Ovary (tissue), 7 donors: ENCODE measurements at regions not wholly inside any gene's neighbourhood (a gene's known extent, or its start where the extent isn't known, plus 50 kb on each side); places are given as distances from the start of the nearest gene placed in this dataset.

Experiments used
- DNase-seq, 5 donors: peaks; one replicate each; pipeline ENCODE4 v3.0.0-alpha.2; 2019 to 2020
- H3K27ac ChIP-seq, 2 donors: fragments of 200-600 bp; one replicate each; pipeline versions ENCODE4 v1.5.1 to v1.8.0; 2019 to 2022
- H3K27me3 ChIP-seq: fragments of 200-600 bp; one replicate; pipeline ENCODE4 v1.8.0; 2022
- H3K36me3 ChIP-seq: fragments of 200-600 bp; sonication (generic); one replicate; pipeline ENCODE4 v1.5.1; 2019
- H3K4me1 ChIP-seq: one replicate; pipeline ENCODE4 v1.8.1; 2013; ENCODE audit warnings: mild to moderate bottlenecking, moderate library complexity; ENCODE audit not compliant: insufficient read depth
- H3K4me3 ChIP-seq: fragments of 200-600 bp; sonication (generic); one replicate; pipeline ENCODE4 v1.5.1; 2017
- H3K9me3 ChIP-seq, 2 donors: fragments of 200-600 bp in 1 of 2; sonication (generic) in 1 of 2; one replicate each; pipeline versions ENCODE4 v1.5.1 to v1.8.1; 2013 to 2019; ENCODE audit warnings: mild to moderate bottlenecking in 1 of 2, moderate library complexity in 1 of 2
- CTCF ChIP-seq, 3 donors: fragments of 450-650 bp in 2 of 3; fragments of 200-600 bp in 1 of 3; IDR thresholded peaks; one replicate each; pipeline versions ENCODE4 v1.5.1 to v1.8.0; 2016 to 2022; ENCODE audit warnings: antibody characterized with exemption in 3 of 3, mild to moderate bottlenecking in 1 of 3
- EP300 ChIP-seq: sonication (generic); formaldehyde crosslinking; IDR thresholded peaks from one replicate; pipeline ENCODE4 v1.6.1; 2017; ENCODE audit warnings: antibody characterized with exemption
- POLR2A ChIP-seq: fragments of 450-650 bp; IDR thresholded peaks from one replicate; pipeline ENCODE4 v1.6.1; 2017; ENCODE audit warnings: antibody characterized with exemption, mild to moderate bottlenecking, moderate library complexity
- WGBS, 3 donors: extraction: QIAGEN DNeasy Blood & Tissue Kit in 1 of 3; methylation state at CpG; one replicate each; pipeline versions ENCODE4 v1.1.5 to v1.1.7; 2013 to 2017; 5-methylcytosine and 5-hydroxymethylcytosine counted together
- intact Hi-C, 4 donors: fragments of 100-400 bp; cut with DNase I; formaldehyde crosslinking; loops; one replicate each; pipeline versions ENCODE4 v1.11.0 to v1.15.1; 2022 to 2023
- donor health status: DM: no; HTN: no; CAD: no; lungs with moderate emphysema.
- donor health status: DM: no; HTN: no; CAD: no.
- donor health status: Bipolar disorder and iron deficiency.
- donor health status: DM: no; HTN: no; CAD: no.
- donor health status: DM: yes; HTN: yes; CAD: no.

GRCh38 chr1:4463631-4464030 lies 190.8 kb upstream of the AJAP1 start:
- 63 to 69% (median 65%) methylated on average over 9 of the region's 9 CpGs for WGBS, 3 donors

GRCh38 chr1:4464478-4464877 lies 189.9 kb upstream of the AJAP1 start:
- Histone ChIP-seq H3K27ac (no peak overlapping the region), H3K4me3 (no peak overlapping the region), H3K27me3 (no peaks in the 10 kb centered on the region), H3K9me3 (no peaks in the 10 kb centered on the region), H3K36me3 (no peaks in the 10 kb centered on the region), H3K4me1 (no peaks in the 10 kb centered on the region)
- DNase-seq = no peak
- 39 to 54% (median 42%) methylated on average over 3 of the region's 3 CpGs for WGBS, 3 donors
- TF ChIP-seq POLR2A (no peak), CTCF (IDR thresholded peaks at IDR 0.05) (no peak), EP300 (no peak)
- intact Hi-C loops = no loop called here

More at GRCh38 chr1:4463631-4464030, 190.8 kb upstream of the AJAP1 start:
- intact Hi-C loops = no loop called here
- Histone ChIP-seq H3K27ac (no peak overlapping the region), H3K36me3 (no peaks in the 10 kb centered on the region), H3K27me3 (no peaks in the 10 kb centered on the region), H3K4me3 (no peak overlapping the region), H3K9me3 (no peaks in the 10 kb centered on the region), H3K4me1 (no peaks in the 10 kb centered on the region)
- no peak for TF ChIP-seq EP300
- TF ChIP-seq CTCF (IDR thresholded peaks at IDR 0.05) = no peak
- no peak for TF ChIP-seq POLR2A
- DNase-seq = no peak

GRCh38 chr1:4467241-4467640 lies 187.2 kb upstream of the AJAP1 start:
- Histone ChIP-seq H3K4me3 (no peak overlapping the region), H3K27me3 (no peaks in the 10 kb centered on the region), H3K9me3 (no peaks in the 10 kb centered on the region), H3K27ac (no peak overlapping the region), H3K36me3 (no peaks in the 10 kb centered on the region), H3K4me1 (no peaks in the 10 kb centered on the region)
- intact Hi-C loops = no loop called here
- TF ChIP-seq EP300 (no peak), POLR2A (no peak), CTCF (IDR thresholded peaks at IDR 0.05) (no peak)
- no peak for DNase-seq
- WGBS, 3 donors = 41 to 74% (median 51%) methylated on average over 8 of the region's 8 CpGs

GRCh38 chr1:4468386-4468785 lies 186.0 kb upstream of the AJAP1 start:
- H3K4me3 ChIP-seq = no peak overlapping the region
- no peak for DNase-seq
- H3K27me3 ChIP-seq = no peaks in the 10 kb centered on the region
- WGBS, 3 donors = 84 to 90% (median 88%) methylated on average over 8 of the region's 8 CpGs
- H3K36me3 ChIP-seq = no peaks in the 10 kb centered on the region
- no peak for TF ChIP-seq POLR2A
- TF ChIP-seq EP300 = no peak
- TF ChIP-seq CTCF (IDR thresholded peaks at IDR 0.05) = no peak
- intact Hi-C loops = no loop called here
- no peaks in the 10 kb centered on the region for H3K4me1 ChIP-seq
- no peak overlapping the region for H3K27ac ChIP-seq
- H3K9me3 ChIP-seq = no peaks in the 10 kb centered on the region
